ENCODE measurements at regions not wholly inside any gene's neighbourhood (a gene's known extent, or its start where the extent isn't known, plus 50 kb on each side); places are given as distances from the start of the nearest gene placed in this dataset.

DNA sequence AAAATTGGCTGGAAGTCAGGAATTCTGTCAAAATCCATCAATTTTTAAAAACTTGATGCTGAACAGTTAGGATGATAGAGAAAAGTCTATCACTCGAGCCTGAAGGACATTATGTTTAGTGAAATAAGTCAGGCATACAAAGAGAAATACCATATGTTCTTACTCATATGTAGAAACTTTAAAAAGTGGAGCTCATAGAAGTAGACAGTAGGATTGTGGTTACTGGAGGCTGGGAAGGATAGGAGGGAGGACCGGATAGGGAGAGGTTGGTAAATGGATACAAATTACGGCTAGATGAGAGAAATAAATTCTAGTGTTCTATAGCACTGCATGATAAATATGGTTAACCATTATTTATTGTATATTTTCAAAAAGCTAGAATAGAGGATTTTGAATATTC lies 389.5 kb upstream of the RASGRP1 start:
- TF ChIP-seq, protein P1, sequence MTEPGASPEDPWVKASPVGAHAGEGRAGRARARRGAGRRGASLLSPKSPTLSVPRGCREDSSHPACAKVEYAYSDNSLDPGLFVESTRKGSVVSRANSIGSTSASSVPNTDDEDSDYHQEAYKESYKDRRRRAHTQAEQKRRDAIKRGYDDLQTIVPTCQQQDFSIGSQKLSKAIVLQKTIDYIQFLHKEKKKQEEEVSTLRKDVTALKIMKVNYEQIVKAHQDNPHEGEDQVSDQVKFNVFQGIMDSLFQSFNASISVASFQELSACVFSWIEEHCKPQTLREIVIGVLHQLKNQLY (CRISPR knock-in tag; IDR thresholded peaks at IDR 0.05): no peak
- TF ChIP-seq, protein P2, sequence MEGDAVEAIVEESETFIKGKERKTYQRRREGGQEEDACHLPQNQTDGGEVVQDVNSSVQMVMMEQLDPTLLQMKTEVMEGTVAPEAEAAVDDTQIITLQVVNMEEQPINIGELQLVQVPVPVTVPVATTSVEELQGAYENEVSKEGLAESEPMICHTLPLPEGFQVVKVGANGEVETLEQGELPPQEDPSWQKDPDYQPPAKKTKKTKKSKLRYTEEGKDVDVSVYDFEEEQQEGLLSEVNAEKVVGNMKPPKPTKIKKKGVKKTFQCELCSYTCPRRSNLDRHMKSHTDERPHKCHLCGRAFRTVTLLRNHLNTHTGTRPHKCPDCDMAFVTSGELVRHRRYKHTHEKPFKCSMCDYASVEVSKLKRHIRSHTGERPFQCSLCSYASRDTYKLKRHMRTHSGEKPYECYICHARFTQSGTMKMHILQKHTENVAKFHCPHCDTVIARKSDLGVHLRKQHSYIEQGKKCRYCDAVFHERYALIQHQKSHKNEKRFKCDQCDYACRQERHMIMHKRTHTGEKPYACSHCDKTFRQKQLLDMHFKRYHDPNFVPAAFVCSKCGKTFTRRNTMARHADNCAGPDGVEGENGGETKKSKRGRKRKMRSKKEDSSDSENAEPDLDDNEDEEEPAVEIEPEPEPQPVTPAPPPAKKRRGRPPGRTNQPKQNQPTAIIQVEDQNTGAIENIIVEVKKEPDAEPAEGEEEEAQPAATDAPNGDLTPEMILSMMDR (IDR thresholded peaks at IDR 0.05): no peak
